ENCODE measurements at regions not wholly inside any gene's neighbourhood (a gene's known extent, or its start where the extent isn't known, plus 50 kb on each side); places are given as distances from the start of the nearest gene placed in this dataset.

GRCh38 chr11:123250892-123251656 lies 56.0 kb upstream of the CLMP start:
- TF ChIP-seq JUNB (IDR thresholded peaks at IDR 0.05) (no peak), PBX3 (IDR thresholded peaks at IDR 0.05) (no peak), ZC3H11A (IDR thresholded peaks at IDR 0.05) (no peak), CTCF (IDR thresholded peaks at IDR 0.05) (no peak), REST (IDR thresholded peaks at IDR 0.05) (no peak), KDM5A (IDR thresholded peaks at IDR 0.05) (no peak), MYC (IDR thresholded peaks at IDR 0.05; ENCODE audit: borderline replicate concordance, low read length) (no peak), CHD2 (IDR thresholded peaks at IDR 0.05; ENCODE audit: low read length, partially characterized antibody) (no peak), POLR2A (IDR thresholded peaks at IDR 0.05; ENCODE audit: low read length) (no peak)
